GM18508 (cell line): ENCODE measurements at regions not wholly inside any gene's neighbourhood (a gene's known extent, or its start where the extent isn't known, plus 50 kb on each side); places are given as distances from the start of the nearest gene placed in this dataset.
A peak's percentile ranks its signal among the peaks of the same experiment; 100 is the strongest.
"Not testable (repeated sequence)": the region's sequence is repeated elsewhere in the genome, so short reads cannot be mapped to it uniquely, and the experiment has no call there.

ENCODE experiments used
- ATAC-seq: cut with Tn5 transposase; IDR thresholded peaks from one replicate; pipeline ENCODE4 v1.9.1; 2021; ENCODE audit warnings: moderate number of reproducible peaks; ENCODE audit not compliant: insufficient read depth, unreplicated experiment

DNA sequence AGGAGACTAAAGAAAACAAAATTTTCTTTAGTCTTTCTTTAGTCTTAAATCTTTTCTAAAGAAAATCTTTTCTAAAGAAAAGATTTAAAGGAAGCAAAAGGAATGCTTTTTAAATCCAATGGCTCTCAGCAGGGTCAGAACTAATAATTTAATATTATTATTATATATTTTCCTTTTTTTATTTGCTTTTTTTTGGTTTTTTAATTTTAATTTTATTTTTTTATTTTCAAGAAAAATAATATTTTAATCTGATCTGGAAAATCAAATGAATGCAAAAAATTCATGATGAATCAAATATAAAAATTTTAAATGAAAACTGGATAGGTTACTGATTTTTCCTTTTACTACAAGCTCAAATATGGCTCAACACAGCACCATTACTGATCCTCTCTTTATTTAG, 70.7 kb upstream of the HECW1 start:
- ATAC-seq, result no peak

DNA sequence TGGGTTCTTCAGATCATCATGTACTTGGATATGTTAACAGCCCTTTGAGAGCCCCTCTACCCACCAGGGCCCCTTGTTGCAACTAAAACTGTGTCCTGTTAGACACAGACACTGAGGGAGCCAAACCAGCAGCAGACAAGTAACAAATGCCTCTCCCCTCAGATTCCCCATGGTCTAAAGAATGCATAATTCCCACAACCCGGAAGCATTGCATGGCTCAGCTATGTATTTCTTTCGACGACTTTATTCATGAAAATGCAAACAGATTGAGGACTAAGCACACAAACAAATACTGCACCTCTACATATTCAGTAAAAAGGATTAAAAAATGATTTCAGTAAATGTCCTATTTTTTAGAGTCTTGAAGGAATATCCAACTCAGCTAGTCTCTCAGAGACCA, 70.1 kb upstream of the HECW1 start:
- no peak for ATAC-seq

DNA sequence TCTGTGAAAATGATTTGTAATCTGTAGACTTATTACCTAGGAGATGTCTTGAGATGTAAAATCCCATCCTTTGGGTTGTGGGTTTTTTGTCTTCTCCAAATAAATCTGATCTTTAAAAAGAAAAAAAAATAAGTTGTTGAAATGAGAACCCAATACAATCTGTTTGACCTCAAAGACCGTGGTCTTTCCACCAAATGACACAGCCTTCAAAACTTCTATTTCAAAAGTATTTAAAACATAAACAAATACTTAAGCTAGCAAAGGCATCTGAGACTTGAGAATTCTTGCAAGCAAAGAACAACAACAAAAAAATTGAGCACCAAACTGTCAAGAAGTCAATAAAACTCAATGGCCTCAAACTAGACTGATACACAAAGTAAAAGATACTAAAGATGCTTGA, 67.9 kb upstream of the HECW1 start:
- no peak for ATAC-seq

DNA sequence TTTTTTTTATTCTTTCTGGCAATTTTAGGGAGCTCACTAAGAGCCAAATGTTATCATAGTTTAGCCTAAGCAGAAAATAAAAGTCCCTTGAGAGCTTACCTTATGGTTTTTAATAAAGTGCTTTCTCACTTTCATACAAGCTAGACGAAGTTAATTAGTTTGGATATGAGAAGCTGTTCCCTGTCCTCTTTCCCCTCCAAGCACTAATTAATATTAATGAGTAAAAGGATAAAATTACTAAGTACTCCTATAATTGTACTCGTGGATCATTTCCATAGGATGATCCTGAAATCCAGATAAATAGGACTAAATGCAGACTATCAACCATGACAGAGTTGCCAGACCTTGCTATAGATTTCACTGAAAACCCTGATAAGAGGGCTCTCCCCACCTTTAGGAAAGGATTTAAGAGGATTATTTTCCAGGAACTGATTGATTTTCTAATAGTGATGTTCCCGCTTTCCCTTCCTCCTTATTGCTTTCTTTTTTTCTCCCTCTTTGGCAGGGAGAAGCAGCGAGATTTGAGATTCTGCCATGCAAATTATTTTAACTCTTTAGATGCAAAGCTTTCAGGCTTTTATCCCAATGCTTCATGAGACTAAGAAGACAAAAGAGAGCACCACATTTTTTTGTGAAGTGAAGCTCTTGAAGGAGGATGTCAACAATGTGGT, 58.3 kb upstream of the HECW1 start:
- no peak for ATAC-seq

DNA sequence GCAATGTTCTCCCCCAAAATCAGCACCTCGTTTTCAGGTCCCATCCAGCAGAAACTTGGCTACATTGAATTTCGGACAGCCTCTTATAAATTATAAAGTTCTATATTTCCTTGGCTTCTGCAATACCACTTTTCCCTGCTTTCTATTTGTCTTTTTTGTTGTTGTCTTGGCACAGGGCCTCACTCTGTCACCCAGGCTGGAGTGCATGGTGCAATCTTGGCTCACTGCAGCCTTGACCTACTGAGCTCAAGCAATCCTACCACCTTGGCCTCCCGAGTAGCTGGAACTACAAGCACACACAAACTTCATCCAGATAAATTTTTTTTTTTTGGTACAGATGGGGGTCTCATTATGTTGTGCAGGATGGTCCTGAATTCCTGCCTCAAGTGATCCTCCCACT, 55.3 kb upstream of the HECW1 start:
- no peak for ATAC-seq

DNA sequence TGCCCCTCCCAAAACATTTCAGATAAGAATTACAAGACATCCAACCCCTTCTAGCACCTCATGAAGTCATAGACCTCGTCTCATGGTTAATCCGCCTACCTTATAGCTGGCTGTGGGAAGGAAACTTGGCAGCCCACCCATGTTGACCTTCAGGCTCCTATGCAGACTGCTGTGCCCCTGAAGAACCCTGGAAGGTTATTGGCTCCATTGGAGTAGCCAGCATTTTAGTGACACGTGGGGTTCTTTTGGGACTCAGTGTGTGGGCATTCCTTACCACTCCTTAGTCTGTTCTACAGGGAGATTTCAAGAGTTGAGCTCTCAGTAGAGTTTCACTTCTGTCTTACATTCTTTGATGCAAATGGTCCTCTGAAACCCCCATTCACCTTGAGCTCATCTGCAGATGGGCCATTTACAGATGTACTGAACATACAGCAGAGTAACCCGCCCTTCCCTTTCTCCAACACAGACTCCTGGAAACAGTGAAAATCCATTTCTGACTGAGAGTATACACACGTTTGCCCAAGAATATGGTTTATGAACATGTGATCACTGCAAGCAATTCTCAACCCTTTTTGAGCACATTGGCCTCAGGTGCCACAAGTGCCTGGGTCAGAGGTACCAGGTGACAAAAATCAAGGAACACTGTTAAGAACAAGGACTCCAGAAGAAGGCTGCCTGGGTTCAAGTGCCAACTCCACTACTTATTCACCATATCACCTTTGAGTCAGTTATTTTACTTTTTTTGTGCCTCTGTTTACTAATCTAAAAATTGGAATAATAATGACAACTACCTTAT, 54.0 kb upstream of the HECW1 start:
- ATAC-seq, result peak; percentile 47

DNA sequence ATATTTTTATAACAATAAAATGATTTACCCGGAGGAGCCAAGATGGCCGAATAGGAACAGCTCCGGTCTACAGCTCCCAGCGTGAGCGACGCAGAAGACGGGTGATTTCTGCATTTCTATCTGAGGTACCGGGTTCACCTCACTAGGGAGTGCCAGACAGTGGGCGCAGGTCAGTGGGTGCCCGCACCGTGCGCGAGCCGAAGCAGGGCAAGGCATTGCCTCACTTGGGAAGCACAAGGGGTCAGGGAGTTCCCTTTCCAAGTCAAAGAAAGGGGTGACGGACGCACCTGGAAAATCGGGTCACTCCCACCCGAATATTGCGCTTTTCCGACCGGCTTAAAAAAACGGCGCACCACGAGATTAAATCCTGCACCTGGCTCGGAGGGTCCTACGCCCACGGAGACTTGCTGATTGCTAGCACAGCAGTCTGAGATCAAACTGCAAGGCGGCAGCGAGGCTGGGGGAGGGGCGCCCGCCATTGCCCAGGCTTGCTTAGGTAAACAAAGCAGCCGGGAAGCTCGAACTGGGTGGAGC, 53.3 kb upstream of the HECW1 start:
- not testable (repeated sequence) for ATAC-seq
